ENCODE measurements at regions not wholly inside any gene's neighbourhood (a gene's known extent, or its start where the extent isn't known, plus 50 kb on each side); places are given as distances from the start of the nearest gene placed in this dataset.
"Not testable (repeated sequence)": the region's sequence is repeated elsewhere in the genome, so short reads cannot be mapped to it uniquely, and the experiment has no call there.

- H3K4me1 ChIP-seq (ENCODE audit: control extremely low read depth in 1 of 4, control insufficient read depth in 4 of 4, insufficient read depth in 4 of 4, low read length in 3 of 4): no peaks in the 10 kb centered on the region
- ChIA-PET CTCF (no interaction called here), POLR2A (no interaction called here)
- H3K9me3 ChIP-seq (ENCODE audit: control extremely low read depth in 1 of 5, control insufficient read depth in 4 of 5, insufficient read depth in 2 of 5, low read depth in 1 of 5, low read length in 4 of 5): no peaks in the 10 kb centered on the region
- no peaks in the 10 kb centered on the region for H3K27me3 ChIP-seq (replicated peaks in 2 of 5; ENCODE audit: control insufficient read depth in 4 of 5, insufficient read depth in 5 of 5, low read length in 4 of 5)
- WGBS (ENCODE audit: insufficient coverage): 79% methylated on average over 3 of the region's 4 CpGs
- H3K4me3 ChIP-seq (ENCODE audit: control insufficient read depth in 1 of 7, extremely low read depth in 1 of 7, insufficient read depth in 4 of 7, low read depth in 2 of 7, low read length in 6 of 7): no peak overlapping the region
- DNase-seq: no peak
- no peaks in the 10 kb centered on the region for H3K36me3 ChIP-seq (ENCODE audit: control insufficient read depth in 4 of 4, insufficient read depth in 4 of 4, low read length in 3 of 4)
- H3K27ac ChIP-seq (ENCODE audit: insufficient read depth in 1 of 2, low read depth in 1 of 2, low read length in 2 of 2, poor library complexity in 1 of 2, severe bottlenecking in 2 of 2): no peak overlapping the region
Observed at GRCh38 chr4:34422472-34423175, 1821.7 kb downstream of the ARAP2 start.

GRCh38 chr4:34432706-34433105, 1811.6 kb downstream of the ARAP2 start:
- POLR2A ChIA-PET: no interaction called here
- Histone ChIP-seq H3K27me3 (replicated peaks in 2 of 5; ENCODE audit: control insufficient read depth in 4 of 5, insufficient read depth in 5 of 5, low read length in 4 of 5) (no peaks in the 10 kb centered on the region), H3K4me3 (ENCODE audit: control insufficient read depth in 1 of 7, extremely low read depth in 1 of 7, insufficient read depth in 4 of 7, low read depth in 2 of 7, low read length in 6 of 7) (no peak overlapping the region), H3K27ac (ENCODE audit: insufficient read depth in 1 of 2, low read depth in 1 of 2, low read length in 2 of 2, poor library complexity in 1 of 2, severe bottlenecking in 2 of 2) (no peak overlapping the region), H3K4me1 (ENCODE audit: control extremely low read depth in 1 of 4, control insufficient read depth in 4 of 4, insufficient read depth in 4 of 4, low read length in 3 of 4) (no peaks in the 10 kb centered on the region), H3K36me3 (ENCODE audit: control insufficient read depth in 4 of 4, insufficient read depth in 4 of 4, low read length in 3 of 4) (no peaks in the 10 kb centered on the region), H3K9me3 (ENCODE audit: control extremely low read depth in 1 of 5, control insufficient read depth in 4 of 5, insufficient read depth in 2 of 5, low read depth in 1 of 5, low read length in 4 of 5) (no peaks in the 10 kb centered on the region)
- no peak for DNase-seq
- CTCF ChIA-PET: no interaction called here
- WGBS (ENCODE audit: insufficient coverage): 94% methylated on average over 3 of the region's 5 CpGs

- DNase-seq; H3K4me1 ChIP-seq (ENCODE audit: control extremely low read depth in 1 of 4, control insufficient read depth in 4 of 4, insufficient read depth in 4 of 4, low read length in 3 of 4); CTCF ChIA-PET; H3K4me3 ChIP-seq (ENCODE audit: control insufficient read depth in 1 of 7, extremely low read depth in 1 of 7, insufficient read depth in 4 of 7, low read depth in 2 of 7, low read length in 6 of 7); H3K9me3 ChIP-seq (ENCODE audit: control extremely low read depth in 1 of 5, control insufficient read depth in 4 of 5, insufficient read depth in 2 of 5, low read depth in 1 of 5, low read length in 4 of 5); H3K36me3 ChIP-seq (ENCODE audit: control insufficient read depth in 4 of 4, insufficient read depth in 4 of 4, low read length in 3 of 4); H3K27me3 ChIP-seq (replicated peaks in 2 of 5; ENCODE audit: control insufficient read depth in 4 of 5, insufficient read depth in 5 of 5, low read length in 4 of 5); POLR2A ChIA-PET; H3K27ac ChIP-seq (ENCODE audit: insufficient read depth in 1 of 2, low read depth in 1 of 2, low read length in 2 of 2, poor library complexity in 1 of 2, severe bottlenecking in 2 of 2): not testable (repeated sequence)
- WGBS (ENCODE audit: insufficient coverage): 100% methylated on average over 2 of the region's 5 CpGs
Observed at GRCh38 chr4:34434377-34434776, 1809.9 kb downstream of the ARAP2 start.

- Histone ChIP-seq H3K4me1 (ENCODE audit: control extremely low read depth in 1 of 4, control insufficient read depth in 4 of 4, insufficient read depth in 4 of 4, low read length in 3 of 4) (peaks cover 0 to 3% (median 0%) of the 10 kb centered on the region in 4 experiments), H3K27ac (ENCODE audit: insufficient read depth in 1 of 2, low read depth in 1 of 2, low read length in 2 of 2, poor library complexity in 1 of 2, severe bottlenecking in 2 of 2) (no peak overlapping the region), H3K27me3 (replicated peaks in 2 of 5; ENCODE audit: control insufficient read depth in 4 of 5, insufficient read depth in 5 of 5, low read length in 4 of 5) (no peaks in the 10 kb centered on the region), H3K9me3 (ENCODE audit: control extremely low read depth in 1 of 5, control insufficient read depth in 4 of 5, insufficient read depth in 2 of 5, low read depth in 1 of 5, low read length in 4 of 5) (peaks cover 0 to 3% (median 0%) of the 10 kb centered on the region in 5 experiments), H3K36me3 (ENCODE audit: control insufficient read depth in 4 of 4, insufficient read depth in 4 of 4, low read length in 3 of 4) (no peaks in the 10 kb centered on the region), H3K4me3 (ENCODE audit: control insufficient read depth in 1 of 7, extremely low read depth in 1 of 7, insufficient read depth in 4 of 7, low read depth in 2 of 7, low read length in 6 of 7) (no peak overlapping the region)
- DNase-seq: no peak
- ChIA-PET POLR2A (no interaction called here), CTCF (no interaction called here)
- 89% methylated on average over 1 of the region's 2 CpGs for WGBS (ENCODE audit: insufficient coverage)
Observed at GRCh38 chr4:34464196-34464595, 1780.1 kb downstream of the ARAP2 start.

GRCh38 chr4:34466411-34466810, 1777.9 kb downstream of the ARAP2 start:
- no peak overlapping the region for H3K4me3 ChIP-seq (ENCODE audit: control insufficient read depth in 1 of 7, extremely low read depth in 1 of 7, insufficient read depth in 4 of 7, low read depth in 2 of 7, low read length in 6 of 7)
- no peaks in the 10 kb centered on the region for H3K36me3 ChIP-seq (ENCODE audit: control insufficient read depth in 4 of 4, insufficient read depth in 4 of 4, low read length in 3 of 4)
- CTCF ChIA-PET: no interaction called here
- no CpG with 5 or more reads among the region's 1 CpG for WGBS (ENCODE audit: insufficient coverage)
- H3K9me3 ChIP-seq (ENCODE audit: control extremely low read depth in 1 of 5, control insufficient read depth in 4 of 5, insufficient read depth in 2 of 5, low read depth in 1 of 5, low read length in 4 of 5): peaks cover 0 to 3% (median 0%) of the 10 kb centered on the region in 5 experiments
- no peak for DNase-seq
- POLR2A ChIA-PET: no interaction called here
- peaks cover 0 to 3% (median 0%) of the 10 kb centered on the region in 4 experiments for H3K4me1 ChIP-seq (ENCODE audit: control extremely low read depth in 1 of 4, control insufficient read depth in 4 of 4, insufficient read depth in 4 of 4, low read length in 3 of 4)
- H3K27ac ChIP-seq (ENCODE audit: insufficient read depth in 1 of 2, low read depth in 1 of 2, low read length in 2 of 2, poor library complexity in 1 of 2, severe bottlenecking in 2 of 2): no peak overlapping the region
- no peaks in the 10 kb centered on the region for H3K27me3 ChIP-seq (replicated peaks in 2 of 5; ENCODE audit: control insufficient read depth in 4 of 5, insufficient read depth in 5 of 5, low read length in 4 of 5)

- no peak for DNase-seq
- peaks cover 0 to 3% (median 0%) of the 10 kb centered on the region in 4 experiments for H3K4me1 ChIP-seq (ENCODE audit: control extremely low read depth in 1 of 4, control insufficient read depth in 4 of 4, insufficient read depth in 4 of 4, low read length in 3 of 4)
- POLR2A ChIA-PET: no interaction called here
- H3K9me3 ChIP-seq (ENCODE audit: control extremely low read depth in 1 of 5, control insufficient read depth in 4 of 5, insufficient read depth in 2 of 5, low read depth in 1 of 5, low read length in 4 of 5): peaks cover 0 to 3% (median 0%) of the 10 kb centered on the region in 5 experiments
- H3K36me3 ChIP-seq (ENCODE audit: control insufficient read depth in 4 of 4, insufficient read depth in 4 of 4, low read length in 3 of 4): no peaks in the 10 kb centered on the region
- H3K4me3 ChIP-seq (ENCODE audit: control insufficient read depth in 1 of 7, extremely low read depth in 1 of 7, insufficient read depth in 4 of 7, low read depth in 2 of 7, low read length in 6 of 7): no peak overlapping the region
- H3K27me3 ChIP-seq (replicated peaks in 2 of 5; ENCODE audit: control insufficient read depth in 4 of 5, insufficient read depth in 5 of 5, low read length in 4 of 5): no peaks in the 10 kb centered on the region
- CTCF ChIA-PET: no interaction called here
- no peak overlapping the region for H3K27ac ChIP-seq (ENCODE audit: insufficient read depth in 1 of 2, low read depth in 1 of 2, low read length in 2 of 2, poor library complexity in 1 of 2, severe bottlenecking in 2 of 2)
- no CpG with 5 or more reads among the region's 2 CpGs for WGBS (ENCODE audit: insufficient coverage)
Observed at GRCh38 chr4:34469516-34469915, 1774.8 kb downstream of the ARAP2 start.

- ChIA-PET CTCF (no interaction called here), POLR2A (no interaction called here)
- Histone ChIP-seq H3K27ac (ENCODE audit: insufficient read depth in 1 of 2, low read depth in 1 of 2, low read length in 2 of 2, poor library complexity in 1 of 2, severe bottlenecking in 2 of 2) (no peak overlapping the region), H3K36me3 (ENCODE audit: control insufficient read depth in 4 of 4, insufficient read depth in 4 of 4, low read length in 3 of 4) (no peaks in the 10 kb centered on the region), H3K4me3 (ENCODE audit: control insufficient read depth in 1 of 7, extremely low read depth in 1 of 7, insufficient read depth in 4 of 7, low read depth in 2 of 7, low read length in 6 of 7) (no peak overlapping the region), H3K4me1 (ENCODE audit: control extremely low read depth in 1 of 4, control insufficient read depth in 4 of 4, insufficient read depth in 4 of 4, low read length in 3 of 4) (no peaks in the 10 kb centered on the region), H3K27me3 (replicated peaks in 2 of 5; ENCODE audit: control insufficient read depth in 4 of 5, insufficient read depth in 5 of 5, low read length in 4 of 5) (no peaks in the 10 kb centered on the region), H3K9me3 (ENCODE audit: control extremely low read depth in 1 of 5, control insufficient read depth in 4 of 5, insufficient read depth in 2 of 5, low read depth in 1 of 5, low read length in 4 of 5) (no peaks in the 10 kb centered on the region)
- no peak for DNase-seq
Observed at GRCh38 chr4:34485252-34485651, 1759.1 kb downstream of the ARAP2 start.

All from common myeloid progenitor, CD34-positive (primary cell).